GM12878 (cell line): ENCODE measurements at regions not wholly inside any gene's neighbourhood (a gene's known extent, or its start where the extent isn't known, plus 50 kb on each side); places are given as distances from the start of the nearest gene placed in this dataset.

ENCODE experiments used
- ATAC-seq: fragments of 200-7000 bp; cut with Tn5 transposase; 3 replicates; pipeline ENCODE4 v1.9.1; 2020; ENCODE audit warnings: mild to moderate bottlenecking, moderate library complexity
- BruUV-seq: library from RNA; stranded (reverse); fragments of 400-500 nt; replicated peaks from 2 replicates; lab custom pipeline; 2021; lab: Mats Ljungman, UMichigan
- CTCF ChIA-PET: fragments of 300-600 bp; sonication (Branson Sonifier 250); formaldehyde crosslinking; extraction: SDS; loops from one replicate; lab custom pipeline; 2021; ENCODE audit warnings: inconsistent platforms; lab: Yijun Ruan, JAX
- POLR2A ChIA-PET: fragments of 350-600 bp; formaldehyde crosslinking; extraction: SDS; loops from one replicate; lab custom pipeline; 2021; ENCODE audit warnings: inconsistent platforms; lab: Charles Lee
- RAD21 ChIA-PET: fragments of 300-600 bp; sonication (Branson Sonifier 250); formaldehyde crosslinking; loops from one replicate; lab custom pipeline; 2023; ENCODE audit warnings: antibody characterized with exemption; ENCODE audit not compliant: unreplicated experiment; lab: Charles Lee
- SMC1A ChIA-PET: fragments of 300-600 bp; sonication (Branson Sonifier 250); formaldehyde crosslinking; loops from one replicate; lab custom pipeline; 2023; ENCODE audit not compliant: unreplicated experiment, uncharacterized antibody; lab: Charles Lee
- DNase-seq: peaks from one replicate; pipeline ENCODE4 v3.0.0-alpha.2; 2011; ENCODE audit warnings: low read depth, low spot score
- FAIRE-seq: peaks from 3 replicates; lab custom pipeline; 2011; peaks lifted over from hg19 to GRCh38; lab: Jason Lieb, UNC
- H2AFZ ChIP-seq: 2 replicates; pipeline ENCODE4 v1.6.0; 2011; ENCODE audit warnings: low read depth, low read length, control low read depth; ENCODE audit not compliant: control insufficient read depth
- H3K27ac ChIP-seq: 2 replicates; pipeline ENCODE4 v1.5.1; 2011; ENCODE audit warnings: control low read depth; ENCODE audit not compliant: control insufficient read depth, insufficient read depth
- H3K27me3 ChIP-seq, 2 experiments: replicated peaks in 1 of 2; 2 replicates each; pipeline versions ENCODE4 v1.6.0 to v1.6.1; 2011; ENCODE audit warnings: low read length in 1 of 2; ENCODE audit not compliant: control insufficient read depth in 2 of 2, insufficient read depth in 2 of 2
- H3K36me3 ChIP-seq, 2 experiments: 2 replicates each; pipeline ENCODE4 v1.5.1; 2011; ENCODE audit warnings: low read length in 1 of 2; ENCODE audit not compliant: control insufficient read depth in 2 of 2, insufficient read depth in 2 of 2
- H3K4me1 ChIP-seq: 2 replicates; pipeline ENCODE4 v1.6.1; 2011; ENCODE audit warnings: mild to moderate bottlenecking, low read length, moderate library complexity, mixed read lengths; ENCODE audit not compliant: control insufficient read depth, insufficient read depth
- H3K4me2 ChIP-seq: 2 replicates; pipeline ENCODE4 v1.6.0; 2011; ENCODE audit warnings: control low read depth; ENCODE audit not compliant: control insufficient read depth, insufficient read depth
- H3K4me3 ChIP-seq: fragments of 200-600 bp; sonication (generic); 2 replicates; pipeline ENCODE4 v1.5.1; 2016
- H3K79me2 ChIP-seq: 2 replicates; pipeline ENCODE4 v1.6.0; 2011; ENCODE audit warnings: low read length; ENCODE audit not compliant: control insufficient read depth, insufficient read depth
- H3K9ac ChIP-seq: 2 replicates; pipeline ENCODE4 v1.8.0; 2011; ENCODE audit warnings: low read length, control low read depth, mixed read lengths; ENCODE audit not compliant: control insufficient read depth, insufficient read depth
- H3K9me3 ChIP-seq: replicated peaks from 3 replicates; pipeline ENCODE4 v1.5.1; 2011; ENCODE audit warnings: mild to moderate bottlenecking, low read length; ENCODE audit not compliant: control insufficient read depth, insufficient read depth
- H4K20me1 ChIP-seq: 2 replicates; pipeline ENCODE4 v1.6.0; 2011; ENCODE audit not compliant: control insufficient read depth, insufficient read depth
- ATF3 ChIP-seq: IDR thresholded peaks from 2 replicates; pipeline ENCODE4 v1.6.1; 2011; ENCODE audit warnings: low read depth, mild to moderate bottlenecking, low read length, moderate library complexity, borderline replicate concordance; ENCODE audit errors: extremely low read depth
- FOXM1 ChIP-seq: IDR thresholded peaks from 2 replicates; pipeline ENCODE4 v1.6.1; 2012; ENCODE audit warnings: low read depth, mild to moderate bottlenecking, inconsistent platforms, low read length, moderate library complexity
- GATAD2B ChIP-seq: fragments of 450-650 bp; conservative IDR thresholded peaks from 2 replicates; pipeline ENCODE4 v1.6.1; 2017; ENCODE audit warnings: low read depth, mild to moderate bottlenecking, moderate library complexity
- HSF1 ChIP-seq: fragments of 150-350 bp; IDR thresholded peaks from 2 replicates; pipeline ENCODE4 v1.6.1; 2014; ENCODE audit warnings: mild to moderate bottlenecking, low read depth, low read length
- MXI1 ChIP-seq: fragments of 150-350 bp; IDR thresholded peaks from 2 replicates; pipeline ENCODE4 v1.6.1; 2011; ENCODE audit warnings: low read depth, mild to moderate bottlenecking, inconsistent platforms, low read length, improper control_type of control experiment
- PKNOX1 ChIP-seq: fragments of 450-650 bp; IDR thresholded peaks from 2 replicates; pipeline ENCODE4 v1.6.1; 2016; ENCODE audit warnings: mild to moderate bottlenecking
- REST ChIP-seq: IDR thresholded peaks from 2 replicates; pipeline ENCODE4 v1.6.1; 2012; ENCODE audit warnings: mild to moderate bottlenecking, low read depth, low read length
- SPI1 ChIP-seq: IDR thresholded peaks from 2 replicates; pipeline ENCODE4 v1.6.1; 2011; ENCODE audit warnings: low read depth, mild to moderate bottlenecking, low read length, moderate library complexity, borderline replicate concordance; ENCODE audit not compliant: insufficient read depth
- ZNF274 ChIP-seq: IDR thresholded peaks from one replicate; pipeline ENCODE4 v1.8.0; 2011; ENCODE audit not compliant: insufficient read length, insufficient read depth
- WGBS: methylation state at CpG from one replicate; pipeline ENCODE4 v1.1.6; 2016; ENCODE audit warnings: low lambda C conversion rate; ENCODE audit not compliant: insufficient replicate concordance, insufficient coverage; ENCODE audit errors: missing lambda C conversion rate; 5-methylcytosine and 5-hydroxymethylcytosine counted together
- in situ Hi-C: fragments of 300-500 bp; cut with MboI; formaldehyde crosslinking; loops from 9 replicates; pipeline ENCODE4 v1.14.3; 2018; ENCODE audit warnings: mixed read lengths
- intact Hi-C: fragments of 100-400 bp; cut with micrococcal nuclease; formaldehyde crosslinking; loops from one replicate; pipeline ENCODE4 v1.14.2; 2022; ENCODE audit not compliant: unreplicated experiment

- DNase-seq (peak; percentile 17), ATAC-seq (peak; percentile 98), FAIRE-seq (peak; percentile 56)
- RAD21 ChIA-PET: interaction anchor here (0.8 to 2.0 kb wide), 13 partner anchors 12 to 175 kb away, joined by 3 to 10 read pairs (median 3); no protein-coding TSS in a partner anchor
- no peaks in the 10 kb centered on the region for H3K9me3 ChIP-seq
- CTCF ChIA-PET: interaction anchor here (0.7 to 5.3 kb wide), 24 partner anchors 8 to 180 kb away, joined by 3 to 82 read pairs (median 4); no protein-coding TSS in a partner anchor
- POLR2A ChIA-PET: no interaction called here
- no peaks in the 10 kb centered on the region for H3K36me3 ChIP-seq
- H3K27ac ChIP-seq: no peak overlapping the region
- SMC1A ChIA-PET: interaction anchor here (0.5 to 6.3 kb wide), 15 partner anchors 14 to 944 kb away, joined by 3 to 66 read pairs (median 3); no protein-coding TSS in a partner anchor
- H3K27me3 ChIP-seq: no peaks in the 10 kb centered on the region; a peak in 2 of 4 replicates
- H4K20me1 ChIP-seq: no peaks in the 10 kb centered on the region
- no peaks in the 10 kb centered on the region for H3K4me1 ChIP-seq
- in situ Hi-C loops (no loop called here), intact Hi-C loops (loop anchor here (1.0 kb wide), 1 partner anchor 167 kb away; no protein-coding TSS in a partner anchor)
- 45% methylated on average over 9 of the region's 9 CpGs for WGBS
- H3K4me2 ChIP-seq: no peak overlapping the region
- no peak overlapping the region for H2AFZ ChIP-seq
- BruUV-seq: no TSS peak
- no peak overlapping the region for H3K4me3 ChIP-seq
- no peaks in the 10 kb centered on the region for H3K79me2 ChIP-seq
- no peak overlapping the region for H3K9ac ChIP-seq
- TF ChIP-seq FOXM1: no peak
- TF ChIP-seq GATAD2B: no peak
- TF ChIP-seq PKNOX1: no peak
- no peak for TF ChIP-seq ZNF274
- no peak for TF ChIP-seq ATF3
- no peak for TF ChIP-seq REST
- no peak for TF ChIP-seq HSF1
- no peak for TF ChIP-seq MXI1
- peak; percentile 65; the same call in 1 of the 2 replicates for TF ChIP-seq SPI1
Observed at GRCh38 chr13:24053519-24054251, 106.8 kb upstream of the SPATA13 start.
